GM23338 (cell line): ENCODE measurements at regions not wholly inside any gene's neighbourhood (a gene's known extent, or its start where the extent isn't known, plus 50 kb on each side); places are given as distances from the start of the nearest gene placed in this dataset.

Source experiments
- CREB1 ChIP-seq: fragments of 250-450 bp; sonication (Bioruptor Pico); IDR thresholded peaks from 2 replicates; pipeline ENCODE4 v1.5.0; 2020; ENCODE audit warnings: low read depth, mild to moderate bottlenecking, moderate library complexity
- EZH2 ChIP-seq: fragments of 200-600 bp; sonication (generic); IDR thresholded peaks from one replicate; pipeline ENCODE4 v1.8.0; 2017; ENCODE audit warnings: antibody characterized with exemption, mild to moderate bottlenecking, low read depth; ENCODE audit not compliant: unreplicated experiment
- EZH2phosphoT487 ChIP-seq: fragments of 200-600 bp; sonication (generic); IDR thresholded peaks from one replicate; pipeline ENCODE4 v1.8.1; 2018; ENCODE audit warnings: antibody characterized with exemption; ENCODE audit not compliant: unreplicated experiment
- JUNB ChIP-seq: IDR thresholded peaks from one replicate; pipeline ENCODE4 v1.6.1; 2016; ENCODE audit warnings: antibody characterized with exemption; ENCODE audit not compliant: unreplicated experiment
- NANOG ChIP-seq: IDR thresholded peaks from 2 replicates; pipeline ENCODE4 v1.6.1; 2016; ENCODE audit warnings: antibody characterized with exemption, borderline replicate concordance
- POLR2AphosphoS5 ChIP-seq: IDR thresholded peaks from 2 replicates; pipeline ENCODE4 v1.6.1; 2016; ENCODE audit warnings: antibody characterized with exemption, low read depth
- STAT1 ChIP-seq: IDR thresholded peaks from one replicate; pipeline ENCODE4 v1.6.1; 2016; ENCODE audit warnings: antibody characterized with exemption; ENCODE audit not compliant: unreplicated experiment
- ZNF114 ChIP-seq: fragments of 250-450 bp; sonication (Bioruptor Pico); IDR thresholded peaks from 2 replicates; pipeline ENCODE4 v1.5.0; 2020; ENCODE audit warnings: mild to moderate bottlenecking, moderate library complexity
- ZNF331 ChIP-seq: fragments of 250-450 bp; sonication (Bioruptor Pico); IDR thresholded peaks from 2 replicates; pipeline ENCODE4 v1.5.0; 2020; ENCODE audit warnings: low read depth, mild to moderate bottlenecking, moderate library complexity
- TF ChIP-seq, protein P1 (sequence below), 2 experiments: fragments of 200-600 bp in 1 of 2; sonication (generic) in 1 of 2; conservative IDR thresholded peaks; 2 replicates each; pipeline versions ENCODE4 v1.5.1 to v1.6.1; 2016 to 2017; ENCODE audit warnings: antibody characterized with exemption in 2 of 2, low read depth in 2 of 2, mild to moderate bottlenecking in 2 of 2, moderate library complexity in 1 of 2
- TF ChIP-seq, protein P2 (sequence below): IDR thresholded peaks from one replicate; pipeline ENCODE4 v1.6.1; 2018; ENCODE audit warnings: antibody characterized with exemption; ENCODE audit not compliant: unreplicated experiment
- TF ChIP-seq, protein P3 (sequence below): IDR thresholded peaks from 2 replicates; pipeline ENCODE4 v1.6.1; 2016; ENCODE audit warnings: antibody characterized with exemption
- TF ChIP-seq, protein P4 (sequence below): fragments of 250-450 bp; sonication (Bioruptor Pico); IDR thresholded peaks from 2 replicates; pipeline ENCODE4 v1.5.0; 2020; ENCODE audit warnings: mild to moderate bottlenecking, moderate library complexity

DNA sequence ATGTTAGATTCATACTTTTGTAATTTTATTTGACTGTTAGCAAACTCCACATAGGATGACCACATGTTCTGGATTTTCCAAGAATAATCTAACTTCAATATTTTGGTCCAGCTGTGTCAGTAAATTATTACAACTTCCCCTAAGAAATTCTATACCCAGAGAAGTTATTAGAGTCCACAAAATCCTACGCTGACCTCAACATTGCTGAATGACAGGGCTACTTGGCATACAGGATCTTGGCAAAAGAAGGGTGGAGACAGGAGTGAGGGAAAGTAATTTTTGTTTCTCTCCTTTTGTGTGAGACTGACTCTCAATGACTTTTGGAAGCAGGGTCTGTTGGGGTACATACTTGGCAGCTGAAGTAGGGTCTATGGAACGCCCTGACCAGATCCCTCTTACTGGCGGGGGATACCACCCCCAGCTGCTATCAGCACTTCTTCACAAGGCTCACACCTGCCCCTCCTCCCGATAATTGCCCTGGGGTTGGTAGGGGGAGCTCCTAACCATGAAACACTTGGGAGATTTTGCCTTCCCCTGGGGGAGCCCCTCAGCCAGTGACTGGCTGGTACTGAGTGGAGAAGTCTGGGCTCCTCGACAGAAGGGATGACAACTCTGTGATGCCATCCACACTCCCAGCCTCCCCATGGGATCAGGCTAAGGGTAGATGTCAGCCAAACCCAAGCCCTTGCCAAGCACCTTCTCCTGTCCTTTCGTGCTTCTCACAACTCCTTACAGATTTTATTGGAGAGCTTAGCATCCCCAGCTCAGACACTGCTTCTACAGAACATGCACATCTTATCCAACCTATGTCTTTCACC is 110.6 kb upstream of the FHL2 start:
- TF ChIP-seq EZH2phosphoT487 (no peak), EZH2 (no peak), NANOG (no peak), POLR2AphosphoS5 (no peak), JUNB (no peak), CREB1 (CRISPR knock-in tag) (no peak), STAT1 (no peak), ZNF331 (CRISPR knock-in tag) (no peak), ZNF114 (no peak)
- TF ChIP-seq, protein P1, sequence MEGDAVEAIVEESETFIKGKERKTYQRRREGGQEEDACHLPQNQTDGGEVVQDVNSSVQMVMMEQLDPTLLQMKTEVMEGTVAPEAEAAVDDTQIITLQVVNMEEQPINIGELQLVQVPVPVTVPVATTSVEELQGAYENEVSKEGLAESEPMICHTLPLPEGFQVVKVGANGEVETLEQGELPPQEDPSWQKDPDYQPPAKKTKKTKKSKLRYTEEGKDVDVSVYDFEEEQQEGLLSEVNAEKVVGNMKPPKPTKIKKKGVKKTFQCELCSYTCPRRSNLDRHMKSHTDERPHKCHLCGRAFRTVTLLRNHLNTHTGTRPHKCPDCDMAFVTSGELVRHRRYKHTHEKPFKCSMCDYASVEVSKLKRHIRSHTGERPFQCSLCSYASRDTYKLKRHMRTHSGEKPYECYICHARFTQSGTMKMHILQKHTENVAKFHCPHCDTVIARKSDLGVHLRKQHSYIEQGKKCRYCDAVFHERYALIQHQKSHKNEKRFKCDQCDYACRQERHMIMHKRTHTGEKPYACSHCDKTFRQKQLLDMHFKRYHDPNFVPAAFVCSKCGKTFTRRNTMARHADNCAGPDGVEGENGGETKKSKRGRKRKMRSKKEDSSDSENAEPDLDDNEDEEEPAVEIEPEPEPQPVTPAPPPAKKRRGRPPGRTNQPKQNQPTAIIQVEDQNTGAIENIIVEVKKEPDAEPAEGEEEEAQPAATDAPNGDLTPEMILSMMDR (conservative IDR thresholded peaks at IDR 0.05; ENCODE audit: low read depth in 2 of 2): no peak
- TF ChIP-seq, protein P2, sequence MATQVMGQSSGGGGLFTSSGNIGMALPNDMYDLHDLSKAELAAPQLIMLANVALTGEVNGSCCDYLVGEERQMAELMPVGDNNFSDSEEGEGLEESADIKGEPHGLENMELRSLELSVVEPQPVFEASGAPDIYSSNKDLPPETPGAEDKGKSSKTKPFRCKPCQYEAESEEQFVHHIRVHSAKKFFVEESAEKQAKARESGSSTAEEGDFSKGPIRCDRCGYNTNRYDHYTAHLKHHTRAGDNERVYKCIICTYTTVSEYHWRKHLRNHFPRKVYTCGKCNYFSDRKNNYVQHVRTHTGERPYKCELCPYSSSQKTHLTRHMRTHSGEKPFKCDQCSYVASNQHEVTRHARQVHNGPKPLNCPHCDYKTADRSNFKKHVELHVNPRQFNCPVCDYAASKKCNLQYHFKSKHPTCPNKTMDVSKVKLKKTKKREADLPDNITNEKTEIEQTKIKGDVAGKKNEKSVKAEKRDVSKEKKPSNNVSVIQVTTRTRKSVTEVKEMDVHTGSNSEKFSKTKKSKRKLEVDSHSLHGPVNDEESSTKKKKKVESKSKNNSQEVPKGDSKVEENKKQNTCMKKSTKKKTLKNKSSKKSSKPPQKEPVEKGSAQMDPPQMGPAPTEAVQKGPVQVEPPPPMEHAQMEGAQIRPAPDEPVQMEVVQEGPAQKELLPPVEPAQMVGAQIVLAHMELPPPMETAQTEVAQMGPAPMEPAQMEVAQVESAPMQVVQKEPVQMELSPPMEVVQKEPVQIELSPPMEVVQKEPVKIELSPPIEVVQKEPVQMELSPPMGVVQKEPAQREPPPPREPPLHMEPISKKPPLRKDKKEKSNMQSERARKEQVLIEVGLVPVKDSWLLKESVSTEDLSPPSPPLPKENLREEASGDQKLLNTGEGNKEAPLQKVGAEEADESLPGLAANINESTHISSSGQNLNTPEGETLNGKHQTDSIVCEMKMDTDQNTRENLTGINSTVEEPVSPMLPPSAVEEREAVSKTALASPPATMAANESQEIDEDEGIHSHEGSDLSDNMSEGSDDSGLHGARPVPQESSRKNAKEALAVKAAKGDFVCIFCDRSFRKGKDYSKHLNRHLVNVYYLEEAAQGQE: no peak
- TF ChIP-seq, protein P3, sequence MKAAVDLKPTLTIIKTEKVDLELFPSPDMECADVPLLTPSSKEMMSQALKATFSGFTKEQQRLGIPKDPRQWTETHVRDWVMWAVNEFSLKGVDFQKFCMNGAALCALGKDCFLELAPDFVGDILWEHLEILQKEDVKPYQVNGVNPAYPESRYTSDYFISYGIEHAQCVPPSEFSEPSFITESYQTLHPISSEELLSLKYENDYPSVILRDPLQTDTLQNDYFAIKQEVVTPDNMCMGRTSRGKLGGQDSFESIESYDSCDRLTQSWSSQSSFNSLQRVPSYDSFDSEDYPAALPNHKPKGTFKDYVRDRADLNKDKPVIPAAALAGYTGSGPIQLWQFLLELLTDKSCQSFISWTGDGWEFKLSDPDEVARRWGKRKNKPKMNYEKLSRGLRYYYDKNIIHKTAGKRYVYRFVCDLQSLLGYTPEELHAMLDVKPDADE: no peak
- TF ChIP-seq, protein P4, sequence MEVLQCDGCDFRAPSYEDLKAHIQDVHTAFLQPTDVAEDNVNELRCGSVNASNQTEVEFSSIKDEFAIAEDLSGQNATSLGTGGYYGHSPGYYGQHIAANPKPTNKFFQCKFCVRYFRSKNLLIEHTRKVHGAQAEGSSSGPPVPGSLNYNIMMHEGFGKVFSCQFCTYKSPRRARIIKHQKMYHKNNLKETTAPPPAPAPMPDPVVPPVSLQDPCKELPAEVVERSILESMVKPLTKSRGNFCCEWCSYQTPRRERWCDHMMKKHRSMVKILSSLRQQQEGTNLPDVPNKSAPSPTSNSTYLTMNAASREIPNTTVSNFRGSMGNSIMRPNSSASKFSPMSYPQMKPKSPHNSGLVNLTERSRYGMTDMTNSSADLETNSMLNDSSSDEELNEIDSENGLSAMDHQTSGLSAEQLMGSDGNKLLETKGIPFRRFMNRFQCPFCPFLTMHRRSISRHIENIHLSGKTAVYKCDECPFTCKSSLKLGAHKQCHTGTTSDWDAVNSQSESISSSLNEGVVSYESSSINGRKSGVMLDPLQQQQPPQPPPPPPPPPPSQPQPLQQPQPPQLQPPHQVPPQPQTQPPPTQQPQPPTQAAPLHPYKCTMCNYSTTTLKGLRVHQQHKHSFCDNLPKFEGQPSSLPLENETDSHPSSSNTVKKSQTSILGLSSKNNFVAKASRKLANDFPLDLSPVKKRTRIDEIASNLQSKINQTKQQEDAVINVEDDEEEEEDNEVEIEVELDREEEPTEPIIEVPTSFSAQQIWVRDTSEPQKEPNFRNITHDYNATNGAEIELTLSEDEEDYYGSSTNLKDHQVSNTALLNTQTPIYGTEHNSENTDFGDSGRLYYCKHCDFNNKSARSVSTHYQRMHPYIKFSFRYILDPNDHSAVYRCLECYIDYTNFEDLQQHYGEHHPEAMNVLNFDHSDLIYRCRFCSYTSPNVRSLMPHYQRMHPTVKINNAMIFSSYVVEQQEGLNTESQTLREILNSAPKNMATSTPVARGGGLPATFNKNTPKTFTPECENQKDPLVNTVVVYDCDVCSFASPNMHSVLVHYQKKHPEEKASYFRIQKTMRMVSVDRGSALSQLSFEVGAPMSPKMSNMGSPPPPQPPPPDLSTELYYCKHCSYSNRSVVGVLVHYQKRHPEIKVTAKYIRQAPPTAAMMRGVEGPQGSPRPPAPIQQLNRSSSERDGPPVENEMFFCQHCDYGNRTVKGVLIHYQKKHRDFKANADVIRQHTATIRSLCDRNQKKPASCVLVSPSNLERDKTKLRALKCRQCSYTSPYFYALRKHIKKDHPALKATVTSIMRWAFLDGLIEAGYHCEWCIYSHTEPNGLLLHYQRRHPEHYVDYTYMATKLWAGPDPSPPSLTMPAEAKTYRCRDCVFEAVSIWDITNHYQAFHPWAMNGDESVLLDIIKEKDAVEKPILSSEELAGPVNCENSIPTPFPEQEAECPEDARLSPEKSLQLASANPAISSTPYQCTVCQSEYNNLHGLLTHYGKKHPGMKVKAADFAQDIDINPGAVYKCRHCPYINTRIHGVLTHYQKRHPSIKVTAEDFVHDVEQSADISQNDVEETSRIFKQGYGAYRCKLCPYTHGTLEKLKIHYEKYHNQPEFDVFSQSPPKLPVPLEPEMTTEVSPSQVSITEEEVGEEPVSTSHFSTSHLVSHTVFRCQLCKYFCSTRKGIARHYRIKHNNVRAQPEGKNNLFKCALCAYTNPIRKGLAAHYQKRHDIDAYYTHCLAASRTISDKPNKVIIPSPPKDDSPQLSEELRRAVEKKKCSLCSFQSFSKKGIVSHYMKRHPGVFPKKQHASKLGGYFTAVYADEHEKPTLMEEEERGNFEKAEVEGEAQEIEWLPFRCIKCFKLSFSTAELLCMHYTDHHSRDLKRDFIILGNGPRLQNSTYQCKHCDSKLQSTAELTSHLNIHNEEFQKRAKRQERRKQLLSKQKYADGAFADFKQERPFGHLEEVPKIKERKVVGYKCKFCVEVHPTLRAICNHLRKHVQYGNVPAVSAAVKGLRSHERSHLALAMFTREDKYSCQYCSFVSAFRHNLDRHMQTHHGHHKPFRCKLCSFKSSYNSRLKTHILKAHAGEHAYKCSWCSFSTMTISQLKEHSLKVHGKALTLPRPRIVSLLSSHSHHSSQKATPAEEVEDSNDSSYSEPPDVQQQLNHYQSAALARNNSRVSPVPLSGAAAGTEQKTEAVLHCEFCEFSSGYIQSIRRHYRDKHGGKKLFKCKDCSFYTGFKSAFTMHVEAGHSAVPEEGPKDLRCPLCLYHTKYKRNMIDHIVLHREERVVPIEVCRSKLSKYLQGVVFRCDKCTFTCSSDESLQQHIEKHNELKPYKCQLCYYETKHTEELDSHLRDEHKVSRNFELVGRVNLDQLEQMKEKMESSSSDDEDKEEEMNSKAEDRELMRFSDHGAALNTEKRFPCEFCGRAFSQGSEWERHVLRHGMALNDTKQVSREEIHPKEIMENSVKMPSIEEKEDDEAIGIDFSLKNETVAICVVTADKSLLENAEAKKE (CRISPR knock-in tag): no peak
